HCT116 (cell line): ENCODE measurements at regions not wholly inside any gene's neighbourhood (a gene's known extent, or its start where the extent isn't known, plus 50 kb on each side); places are given as distances from the start of the nearest gene placed in this dataset.

Source experiments
- CTCF ChIP-seq, 3 experiments: fragments of 200-600 bp in 1 of 3; sonication (generic) in 1 of 3; IDR thresholded peaks in 2 of 3; conservative IDR thresholded peaks in 1 of 3; 2 replicates each; pipeline ENCODE4 v1.5.1; 2012 to 2017; ENCODE audit warnings: low read depth in 2 of 3, low read length in 2 of 3, antibody characterized with exemption in 1 of 3, borderline replicate concordance in 1 of 3, control low read depth in 1 of 3, mild to moderate bottlenecking in 1 of 3, mixed read lengths in 1 of 3, mixed run types in 1 of 3, moderate library complexity in 1 of 3; ENCODE audit not compliant: insufficient read depth in 1 of 3
- ELF1 ChIP-seq: IDR thresholded peaks from 2 replicates; pipeline ENCODE4 v1.6.1; 2012; ENCODE audit warnings: low read depth, borderline replicate concordance
- EZH2 ChIP-seq: fragments of 200-600 bp; sonication (generic); IDR thresholded peaks from 2 replicates; pipeline ENCODE4 v1.6.1; 2017; ENCODE audit warnings: antibody characterized with exemption, mixed run types
- EZH2phosphoT487 ChIP-seq: fragments of 200-600 bp; IDR thresholded peaks from 2 replicates; pipeline ENCODE4 v1.6.1; 2018; ENCODE audit warnings: antibody characterized with exemption, borderline replicate concordance
- POLR2A ChIP-seq: IDR thresholded peaks from 2 replicates; pipeline ENCODE4 v1.7.0; 2011; ENCODE audit warnings: borderline replicate concordance; ENCODE audit not compliant: insufficient read depth, insufficient read length; ENCODE audit errors: extremely low read depth
- POLR2AphosphoS5 ChIP-seq: IDR thresholded peaks from 2 replicates; pipeline ENCODE4 v1.6.1; 2011; ENCODE audit warnings: mild to moderate bottlenecking, low read depth, low read length, moderate library complexity
- SIN3A ChIP-seq: IDR thresholded peaks from 2 replicates; pipeline ENCODE4 v1.6.1; 2012; ENCODE audit warnings: low read depth
- ZNF274 ChIP-seq: fragments of 200-500 bp; sonication (Bioruptor generic); IDR thresholded peaks from 2 replicates; pipeline ENCODE4 v1.6.1; 2014; ENCODE audit warnings: mild to moderate bottlenecking, low read depth, low read length, inconsistent platforms

DNA sequence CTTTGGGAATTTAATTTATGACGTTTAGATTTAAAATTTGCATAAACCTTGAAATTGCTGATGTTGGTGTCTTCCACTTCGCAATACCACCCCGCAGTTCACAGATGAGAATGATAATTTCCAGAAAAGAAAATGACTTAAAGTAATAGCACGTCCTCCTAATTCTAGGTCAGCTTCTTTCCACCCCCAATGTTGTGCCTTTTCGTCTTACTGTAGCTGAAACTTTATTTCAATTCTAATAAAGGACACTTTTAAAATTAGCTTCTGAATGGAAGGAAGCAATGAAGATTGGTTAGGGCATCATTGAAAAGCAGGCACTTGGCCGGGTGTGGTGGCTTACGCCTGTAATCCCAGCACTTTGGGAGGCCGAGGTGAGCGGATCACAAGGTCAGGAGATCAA lies 107.4 kb downstream of the MYCN start:
- TF ChIP-seq POLR2AphosphoS5 (no peak), ELF1 (no peak), CTCF (IDR thresholded peaks at IDR 0.05 in 2 of 3, conservative IDR thresholded peaks at IDR 0.05 in 1 of 3; ENCODE audit: borderline replicate concordance in 1 of 3, insufficient read depth in 1 of 3, low read depth in 2 of 3, low read length in 2 of 3) (no peak), ZNF274 (no peak), POLR2A (no peak), EZH2 (no peak), EZH2phosphoT487 (no peak), SIN3A (no peak)
